HG03442 (cell line): ENCODE measurements at regions not wholly inside any gene's neighbourhood (a gene's known extent, or its start where the extent isn't known, plus 50 kb on each side); places are given as distances from the start of the nearest gene placed in this dataset.

ENCODE experiments used
- ATAC-seq: cut with Tn5 transposase; IDR thresholded peaks from one replicate; pipeline ENCODE4 v1.9.1; 2021; ENCODE audit warnings: mild to moderate bottlenecking, moderate library complexity; ENCODE audit not compliant: unreplicated experiment

- no peak for ATAC-seq
These were observed 133.0 kb upstream of the TMEM161B start for GRCh38 chr5:88401686-88402085.

- ATAC-seq, result no peak
These were observed 132.6 kb upstream of the TMEM161B start for GRCh38 chr5:88401228-88401627.

DNA sequence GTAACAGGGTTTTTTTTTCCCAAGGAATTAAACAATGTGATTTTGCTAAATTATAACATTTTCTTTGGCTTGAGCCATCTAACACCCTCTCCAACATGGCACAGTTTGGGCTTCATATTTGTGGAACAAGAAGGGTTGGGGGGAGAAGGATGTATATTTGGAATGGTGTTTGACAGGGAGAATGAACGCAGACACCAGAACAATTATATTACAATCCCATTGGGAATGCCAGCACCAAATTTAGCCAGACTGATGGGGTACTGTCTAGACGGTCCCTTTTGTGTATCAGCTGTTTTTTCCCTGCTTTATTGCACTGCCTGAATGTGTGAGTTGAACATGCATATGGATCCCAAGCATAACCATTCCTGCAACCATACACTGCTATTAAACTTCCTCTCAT is 130.9 kb upstream of the TMEM161B start:
- ATAC-seq, result no peak

GRCh38 chr5:88398316-88398715 is 129.7 kb upstream of the TMEM161B start:
- no peak for ATAC-seq

DNA sequence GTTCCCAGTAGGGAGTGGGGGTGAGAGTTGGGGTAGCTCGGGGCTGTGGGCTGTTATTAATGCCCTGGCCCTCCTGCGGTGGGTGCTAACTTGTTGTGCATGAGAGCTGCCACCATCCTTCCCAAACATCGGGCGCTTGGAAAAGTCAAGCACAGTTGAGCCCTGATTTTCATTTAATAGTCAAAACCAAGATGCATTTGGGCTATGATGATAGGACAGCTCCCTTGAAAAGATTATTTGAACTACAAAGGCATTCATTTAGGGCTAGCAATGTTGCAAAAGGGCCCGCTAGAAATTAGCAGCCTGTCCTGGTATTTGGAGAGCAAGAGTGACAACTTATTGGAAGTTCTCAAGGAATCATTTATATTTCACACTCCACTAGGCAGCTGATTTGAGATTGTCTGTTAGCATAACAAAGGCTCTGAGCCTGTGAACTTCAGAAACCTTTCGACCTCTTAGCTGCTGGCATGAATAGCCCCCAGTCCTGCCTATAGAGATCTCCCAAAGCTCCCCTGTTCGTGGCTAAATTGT is 128.2 kb upstream of the TMEM161B start:
- no peak for ATAC-seq

DNA sequence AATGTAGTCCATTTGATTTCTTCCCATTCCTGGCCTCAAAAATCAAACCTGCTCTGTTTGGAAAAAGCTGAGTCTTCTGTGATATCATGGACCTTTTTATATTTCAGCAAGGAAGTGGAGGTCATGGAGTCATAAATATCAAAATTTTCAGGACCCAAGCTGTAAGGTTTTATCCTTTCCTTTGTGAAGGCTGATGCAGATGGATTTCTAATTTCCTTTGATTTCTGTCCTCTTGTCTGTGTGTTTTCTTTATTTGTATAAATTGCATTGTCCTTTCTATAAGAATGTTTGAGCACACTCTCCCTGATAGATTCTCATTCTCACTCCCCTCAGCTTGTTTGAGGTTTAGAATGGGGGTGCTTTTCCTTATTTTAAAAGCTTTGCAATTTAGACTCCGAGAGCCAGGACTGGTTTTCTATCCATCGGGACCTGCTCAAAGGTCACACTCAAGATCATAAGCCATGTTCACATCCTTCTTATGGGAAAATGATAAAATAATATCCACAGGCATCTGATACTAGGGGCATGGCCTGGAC is 127.4 kb upstream of the TMEM161B start:
- no peak for ATAC-seq

GRCh38 chr5:88395264-88395663 is 126.6 kb upstream of the TMEM161B start:
- no peak for ATAC-seq

- ATAC-seq, result no peak
These were observed 126.0 kb upstream of the TMEM161B start for GRCh38 chr5:88394536-88395175.

- no peak for ATAC-seq
These were observed 125.3 kb upstream of the TMEM161B start for GRCh38 chr5:88393716-88394535.

GRCh38 chr5:88393042-88393441 is 124.4 kb upstream of the TMEM161B start:
- ATAC-seq, result no peak

DNA sequence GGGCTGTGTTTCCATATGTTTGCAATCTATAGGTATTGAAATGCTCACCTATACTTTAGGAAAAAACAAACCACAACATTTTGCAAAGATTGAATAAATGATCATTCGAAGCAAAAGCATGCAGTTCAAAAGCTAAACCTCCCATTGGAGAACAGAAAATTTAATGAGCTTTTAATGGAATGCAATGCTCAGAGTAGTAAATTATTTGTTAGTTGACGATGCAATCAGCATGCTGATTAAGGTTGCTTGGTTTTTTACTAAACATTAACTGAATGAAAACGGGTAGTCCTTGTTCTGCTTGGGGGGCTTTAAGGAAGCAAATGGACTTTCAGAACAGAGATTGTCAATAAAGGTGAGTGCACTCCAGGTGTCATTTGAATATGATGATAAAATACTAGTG is 123.3 kb upstream of the TMEM161B start:
- ATAC-seq, result no peak

- no peak for ATAC-seq
These were observed 122.5 kb upstream of the TMEM161B start for GRCh38 chr5:88391116-88391515.

DNA sequence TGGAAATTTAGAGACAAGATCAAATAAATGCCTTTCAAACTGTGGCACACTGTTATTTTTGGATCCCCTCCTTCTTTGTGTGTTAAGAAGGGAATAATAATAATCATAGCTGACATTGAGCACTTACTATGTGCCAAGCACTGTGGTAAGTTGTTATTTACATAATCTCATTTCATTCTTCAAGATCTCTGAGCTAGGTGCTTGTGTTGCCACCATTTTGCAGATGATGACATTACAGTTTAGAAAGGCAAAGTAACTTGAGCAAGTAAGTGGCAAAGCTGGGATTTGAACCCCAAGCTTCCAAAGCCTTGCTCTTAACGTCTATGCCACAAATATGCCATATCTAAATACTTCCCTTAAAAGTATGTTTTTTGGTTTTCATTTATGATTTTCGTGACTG is 121.8 kb upstream of the TMEM161B start:
- no peak for ATAC-seq

GRCh38 chr5:88390096-88390441 is 121.4 kb upstream of the TMEM161B start:
- no peak for ATAC-seq

DNA sequence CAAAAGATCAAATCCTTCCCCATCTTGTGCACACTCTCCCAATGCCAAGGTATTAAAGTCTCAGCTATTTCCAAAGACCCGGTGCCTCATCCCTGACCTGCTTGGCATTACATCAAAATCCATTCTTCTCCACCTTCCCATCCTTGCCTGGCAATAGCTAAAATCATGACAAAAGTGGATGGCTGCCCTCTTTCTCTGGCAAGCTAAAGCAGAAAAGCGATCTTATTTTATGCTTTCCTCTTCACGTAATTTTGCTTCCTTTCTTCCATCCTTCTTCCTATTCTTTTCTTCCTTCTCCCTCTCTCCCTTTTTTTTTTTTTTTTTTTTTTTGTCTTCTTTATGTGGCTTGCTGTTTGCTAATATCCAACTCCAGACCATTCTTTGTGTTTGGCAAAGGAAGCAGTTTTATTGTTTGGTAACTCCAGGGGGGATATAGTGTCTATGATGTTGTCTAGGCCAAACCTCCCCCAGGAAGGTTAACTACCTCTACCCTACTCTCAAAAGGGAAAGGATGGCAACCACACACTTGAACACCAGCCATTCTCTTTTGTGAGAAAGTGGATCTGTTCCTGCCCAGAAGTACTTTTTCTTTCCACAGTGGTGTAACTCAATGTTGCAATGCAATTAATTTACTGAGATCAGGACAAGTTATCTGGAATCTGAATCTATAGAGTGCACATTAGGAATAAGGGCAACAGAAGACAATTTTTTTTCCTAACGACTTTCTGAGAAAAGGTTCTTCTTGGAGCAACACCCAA is 120.9 kb upstream of the TMEM161B start:
- ATAC-seq, result no peak

- no peak for ATAC-seq
These were observed 120.1 kb upstream of the TMEM161B start for GRCh38 chr5:88388476-88389337.

GRCh38 chr5:88384886-88385285 is 116.2 kb upstream of the TMEM161B start:
- ATAC-seq, result no peak

- ATAC-seq, result no peak
These were observed 111.7 kb upstream of the TMEM161B start for GRCh38 chr5:88380332-88380731.

DNA sequence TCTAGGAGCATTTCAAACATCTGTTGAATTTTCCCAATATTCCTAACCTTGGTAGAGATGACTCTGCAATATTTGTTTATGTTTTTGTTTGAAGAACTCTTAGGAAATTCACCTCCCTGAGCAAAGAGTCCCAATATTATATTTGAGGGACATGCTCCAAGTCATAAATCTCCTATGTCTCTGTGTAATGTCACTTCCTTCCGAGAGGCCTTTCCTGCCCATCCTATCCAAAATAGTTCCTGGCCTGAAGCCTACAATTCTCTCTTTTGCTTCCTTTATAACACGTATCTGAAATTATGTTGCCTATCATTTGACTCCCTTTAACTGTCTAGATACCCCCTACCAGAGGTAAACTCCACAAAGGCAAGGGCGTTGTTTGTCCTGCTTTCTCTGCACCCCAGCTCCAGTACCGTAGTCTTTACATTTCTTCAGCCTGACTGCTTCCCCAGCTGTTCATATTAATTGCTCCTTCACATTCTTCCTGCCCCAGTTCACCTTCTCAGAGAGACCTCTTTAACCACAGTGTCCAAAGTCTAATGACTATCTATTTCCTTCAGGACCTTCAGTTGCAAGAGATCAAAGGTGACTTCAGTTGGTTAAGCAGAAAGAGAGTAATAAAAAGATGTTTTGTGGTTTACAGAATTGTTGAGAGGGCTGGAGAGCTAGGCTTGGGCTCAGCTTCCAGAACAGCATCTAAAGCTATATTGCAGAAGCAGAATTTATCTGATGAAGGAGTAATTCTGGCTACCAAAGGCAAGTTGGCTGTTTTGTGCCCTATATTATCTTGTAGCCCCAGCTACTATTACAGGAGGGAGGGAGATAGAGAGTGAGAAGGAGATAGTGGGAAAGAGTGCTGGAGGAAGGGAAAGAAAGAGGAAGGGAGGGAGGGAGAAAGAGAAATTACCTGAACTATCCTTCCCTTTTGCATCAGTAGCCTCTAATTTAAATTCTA is 109.3 kb upstream of the TMEM161B start:
- ATAC-seq, result no peak
